ENCODE measurements at regions not wholly inside any gene's neighbourhood (a gene's known extent, or its start where the extent isn't known, plus 50 kb on each side); places are given as distances from the start of the nearest gene placed in this dataset.

- FAIRE-seq (no peak), DNase-seq (ENCODE audit: low spot score) (no peak), ATAC-seq (no peak)
- WGBS (ENCODE audit: low lambda C conversion rate), result 0% methylated on average over 1 of the region's 1 CpG
- CTCF ChIA-PET (ENCODE audit: low intra/inter-chr PET ratio, low total read pairs), result no interaction called here
- Histone ChIP-seq H3K36me3 (replicated peaks in 1 of 2; ENCODE audit: control insufficient read depth in 1 of 2, insufficient read depth in 2 of 2, low read length in 2 of 2) (no peaks in the 10 kb centered on the region), H4K20me1 (ENCODE audit: insufficient read depth, low read length) (no peaks in the 10 kb centered on the region), H3K4me1 (ENCODE audit: insufficient read depth, low read length) (no peaks in the 10 kb centered on the region), H3K79me2 (ENCODE audit: insufficient read depth, low read length) (no peaks in the 10 kb centered on the region), H3K27ac (ENCODE audit: extremely low read length, insufficient read depth, low read length) (no peak overlapping the region), H3K4me3 (replicated peaks in 1 of 3; ENCODE audit: insufficient read depth in 1 of 3, low read depth in 2 of 3, low read length in 3 of 3) (no peak overlapping the region), H2AFZ (ENCODE audit: low read length) (no peak overlapping the region), H3K27me3 (ENCODE audit: control insufficient read depth in 1 of 2, insufficient read depth in 2 of 2, low read length in 2 of 2) (no peaks in the 10 kb centered on the region), H3K9ac (ENCODE audit: insufficient read depth, low read depth, low read length) (no peak overlapping the region), H3K4me2 (ENCODE audit: low read depth, low read length) (no peak overlapping the region), H3K9me3 (ENCODE audit: low read length) (peaks cover 75% of the 10 kb centered on the region)
- TF ChIP-seq RFXANK (CRISPR knock-in tag; IDR thresholded peaks at IDR 0.05) (no peak), ZNF124 (CRISPR knock-in tag; IDR thresholded peaks at IDR 0.05) (peak; percentile 100)
- BruUV-seq (replicated peaks), result no TSS peak
- POLR2A ChIA-PET, result no interaction called here
- intact Hi-C loops (cut with micrococcal nuclease; ENCODE audit: unreplicated experiment), result no loop called here
- in situ Hi-C loops (cut with HindIII; ENCODE audit: extremely low pct_ligation_motif_present, low pct_unique_long_range_greater_than_20kb), result no loop called here
Observed at GRCh38 chr14:44374906-44375305, 132.2 kb downstream of the FSCB start.

- H3K4me1 ChIP-seq (ENCODE audit: insufficient read depth, low read length), result no peaks in the 10 kb centered on the region
- no peak for ATAC-seq
- H3K4me3 ChIP-seq (replicated peaks in 1 of 3; ENCODE audit: insufficient read depth in 1 of 3, low read depth in 2 of 3, low read length in 3 of 3), result no peak overlapping the region
- H4K20me1 ChIP-seq (ENCODE audit: insufficient read depth, low read length), result no peaks in the 10 kb centered on the region
- H3K4me2 ChIP-seq (ENCODE audit: low read depth, low read length), result no peak overlapping the region
- H3K27me3 ChIP-seq (ENCODE audit: control insufficient read depth in 1 of 2, insufficient read depth in 2 of 2, low read length in 2 of 2), result no peaks in the 10 kb centered on the region
- no peaks in the 10 kb centered on the region for H3K36me3 ChIP-seq (replicated peaks in 1 of 2; ENCODE audit: control insufficient read depth in 1 of 2, insufficient read depth in 2 of 2, low read length in 2 of 2)
- H3K9me3 ChIP-seq (ENCODE audit: low read length), result peaks cover 66% of the 10 kb centered on the region
- POLR2A ChIA-PET, result no interaction called here
- H3K27ac ChIP-seq (ENCODE audit: extremely low read length, insufficient read depth, low read length), result no peak overlapping the region
- H3K9ac ChIP-seq (ENCODE audit: insufficient read depth, low read depth, low read length), result no peak overlapping the region
- WGBS (ENCODE audit: low lambda C conversion rate), result 94% methylated on average over 1 of the region's 1 CpG
- intact Hi-C loops (cut with micrococcal nuclease; ENCODE audit: unreplicated experiment), result no loop called here
- FAIRE-seq, result no peak
- no TSS peak for BruUV-seq (replicated peaks)
- H3K79me2 ChIP-seq (ENCODE audit: insufficient read depth, low read length), result no peaks in the 10 kb centered on the region
- CTCF ChIA-PET (ENCODE audit: low intra/inter-chr PET ratio, low total read pairs), result no interaction called here
- DNase-seq (ENCODE audit: low spot score), result no peak
- in situ Hi-C loops (cut with HindIII; ENCODE audit: extremely low pct_ligation_motif_present, low pct_unique_long_range_greater_than_20kb), result no loop called here
- H2AFZ ChIP-seq (ENCODE audit: low read length), result no peak overlapping the region
- TF ChIP-seq ZNF83 (CRISPR knock-in tag; IDR thresholded peaks at IDR 0.05; ENCODE audit: borderline replicate concordance), result no peak
- TF ChIP-seq ZNF180 (CRISPR knock-in tag; IDR thresholded peaks at IDR 0.05; ENCODE audit: borderline replicate concordance, low read depth), result no peak
- TF ChIP-seq ZNF20 (CRISPR knock-in tag; IDR thresholded peaks at IDR 0.05), result no peak
- TF ChIP-seq SKI (IDR thresholded peaks at IDR 0.05; ENCODE audit: partially characterized antibody), result no peak
- no peak for TF ChIP-seq ZBTB4 (CRISPR knock-in tag; IDR thresholded peaks at IDR 0.05; ENCODE audit: borderline replicate concordance)
- TF ChIP-seq ZNF34 (CRISPR knock-in tag; IDR thresholded peaks at IDR 0.05; ENCODE audit: borderline replicate concordance), result no peak
- TF ChIP-seq SOX13 (IDR thresholded peaks at IDR 0.05), result no peak
- no peak for TF ChIP-seq SOX13 (CRISPR knock-in tag; conservative IDR thresholded peaks at IDR 0.05 in 1 of 2, IDR thresholded peaks at IDR 0.05 in 1 of 2)
- no peak for TF ChIP-seq RFX1 (IDR thresholded peaks at IDR 0.05)
- no peak for TF ChIP-seq ZNF382 (CRISPR knock-in tag; IDR thresholded peaks at IDR 0.05; ENCODE audit: borderline replicate concordance)
- TF ChIP-seq NFKB2 (CRISPR knock-in tag; IDR thresholded peaks at IDR 0.05; ENCODE audit: borderline replicate concordance), result no peak
- TF ChIP-seq PLSCR1 (CRISPR knock-in tag; IDR thresholded peaks at IDR 0.05; ENCODE audit: borderline replicate concordance), result no peak
- TF ChIP-seq KAT7 (CRISPR knock-in tag; IDR thresholded peaks at IDR 0.05; ENCODE audit: borderline replicate concordance), result no peak
- TF ChIP-seq TRIM24 (CRISPR knock-in tag; IDR thresholded peaks at IDR 0.05), result no peak
Observed at GRCh38 chr14:44372807-44373489, 134.1 kb downstream of the FSCB start.
